ENCODE measurements at regions not wholly inside any gene's neighbourhood (a gene's known extent, or its start where the extent isn't known, plus 50 kb on each side); places are given as distances from the start of the nearest gene placed in this dataset.

GRCh38 chr12:67442896-67443295, 173.7 kb downstream of the CAND1 start:
- TF ChIP-seq CTCF (IDR thresholded peaks at IDR 0.05), result no peak
- Histone ChIP-seq H3K27ac (no peak overlapping the region), H3K4me1 (peaks cover 4 to 7% (median 6%) of the 10 kb centered on the region in 3 donors), H3K9me3 (no peaks in the 10 kb centered on the region), H3K36me3 (no peaks in the 10 kb centered on the region), H3K27me3 (no peaks in the 10 kb centered on the region), H3K4me3 (no peak overlapping the region)
- DNase-seq (no peak), ATAC-seq (no peak), FAIRE-seq (no peak)
- 90 to 91% methylated on average over 8 of the region's 8 CpGs for WGBS, 2 donors
- intact Hi-C loops (cut with DNase I), result loop anchor here in 1 of 3 donors (10.0 kb wide), 1 partner anchor 88 kb away; no protein-coding TSS in a partner anchor

- DNase-seq, result no peak
- no peaks in the 10 kb centered on the region for H3K9me3 ChIP-seq
Measured at GRCh38 chr12:67444542-67444941, 175.4 kb downstream of the CAND1 start.

DNA sequence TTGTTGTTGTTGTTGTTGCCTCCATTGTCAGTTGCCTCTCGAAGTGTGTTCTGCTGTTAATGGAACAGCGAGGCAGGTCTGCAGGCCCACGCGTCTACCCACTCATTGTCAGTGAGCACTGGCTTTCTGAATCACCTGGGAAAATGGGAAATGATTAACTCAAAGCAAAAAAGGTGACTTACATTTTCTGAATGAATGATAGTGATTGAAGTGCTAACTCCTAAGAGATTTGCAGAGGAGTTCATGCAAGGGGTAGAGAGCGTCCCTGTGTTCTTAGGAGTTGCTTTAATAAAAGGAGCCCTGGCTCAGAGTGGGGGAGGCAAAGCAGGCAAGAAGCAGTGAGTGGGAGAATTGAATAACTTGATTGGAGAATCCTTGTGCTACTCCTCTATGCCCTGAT, 177.6 kb downstream of the CAND1 start:
- Histone ChIP-seq H3K9me3 (no peaks in the 10 kb centered on the region), H3K27me3 (no peaks in the 10 kb centered on the region), H3K4me3 (no peak overlapping the region), H3K27ac (no peak overlapping the region), H3K36me3 (no peaks in the 10 kb centered on the region), H3K4me1 (peaks cover 4 to 7% (median 6%) of the 10 kb centered on the region in 3 donors)
- intact Hi-C loops (cut with DNase I), result loop anchor here in 1 of 3 donors (10.0 kb wide), 1 partner anchor 92 kb away; no protein-coding TSS in a partner anchor
- no peak for TF ChIP-seq CTCF (IDR thresholded peaks at IDR 0.05)
- ATAC-seq (no peak), DNase-seq (no peak), FAIRE-seq (no peak)
- 81 to 91% methylated on average over 5 of the region's 5 CpGs for WGBS, 2 donors

More at GRCh38 chr12:67444542-67444941, 175.4 kb downstream of the CAND1 start:
- 68 to 77% methylated on average over 5 of the region's 5 CpGs for WGBS, 2 donors
- no peak overlapping the region for H3K4me3 ChIP-seq
- H3K4me1 ChIP-seq, result peaks cover 4 to 7% (median 6%) of the 10 kb centered on the region in 3 donors
- no peaks in the 10 kb centered on the region for H3K36me3 ChIP-seq
- FAIRE-seq (no peak), ATAC-seq (no peak)
- no peaks in the 10 kb centered on the region for H3K27me3 ChIP-seq
- intact Hi-C loops (cut with DNase I), result loop anchor here in 1 of 3 donors (10.0 kb wide), 1 partner anchor 90 kb away; no protein-coding TSS in a partner anchor
- H3K27ac ChIP-seq, result no peak overlapping the region
- no peak for TF ChIP-seq CTCF (IDR thresholded peaks at IDR 0.05)

GRCh38 chr12:67447180-67447579, 178.0 kb downstream of the CAND1 start:
- DNase-seq (no peak), ATAC-seq (no peak), FAIRE-seq (no peak)
- Histone ChIP-seq H3K4me3 (no peak overlapping the region), H3K27ac (no peak overlapping the region), H3K36me3 (no peaks in the 10 kb centered on the region), H3K27me3 (no peaks in the 10 kb centered on the region), H3K4me1 (peaks cover 2 to 4% (median 2%) of the 10 kb centered on the region in 3 donors), H3K9me3 (no peaks in the 10 kb centered on the region)
- TF ChIP-seq CTCF (IDR thresholded peaks at IDR 0.05), result no peak
- intact Hi-C loops (cut with DNase I), result loop anchor here in 1 of 3 donors (10.0 kb wide), 1 partner anchor 92 kb away; no protein-coding TSS in a partner anchor

DNA sequence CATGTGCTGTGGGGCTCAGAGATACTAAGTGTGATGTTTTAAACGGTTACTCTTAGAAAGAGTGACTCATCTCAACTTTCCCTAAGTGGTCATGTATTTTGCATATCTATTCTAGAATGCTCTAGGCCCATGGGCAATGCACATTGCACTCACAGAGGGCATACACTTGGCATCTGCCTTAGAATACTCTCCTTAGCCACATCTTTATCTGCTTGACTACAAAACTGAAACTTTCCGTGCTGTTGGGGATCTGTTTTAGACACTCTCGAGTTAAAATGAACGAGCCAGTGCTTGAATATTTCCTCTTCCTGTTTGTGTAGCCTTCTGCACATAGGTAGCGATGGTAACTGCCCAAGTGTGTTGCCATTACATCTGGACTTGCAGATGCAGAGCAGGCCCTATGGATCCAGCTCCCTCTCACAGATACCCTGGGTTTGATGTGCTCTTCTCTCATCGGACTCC, 180.5 kb downstream of the CAND1 start:
- H3K4me1 ChIP-seq, result no peaks in the 10 kb centered on the region
- H3K27ac ChIP-seq, result no peak overlapping the region
- WGBS, 2 donors, result 77% methylated on average over 6 of the region's 6 CpGs
- H3K4me3 ChIP-seq, result no peak overlapping the region
- H3K9me3 ChIP-seq, result no peaks in the 10 kb centered on the region
- DNase-seq (no peak), FAIRE-seq (no peak), ATAC-seq (no peak)
- no peaks in the 10 kb centered on the region for H3K27me3 ChIP-seq
- no peaks in the 10 kb centered on the region for H3K36me3 ChIP-seq
- intact Hi-C loops (cut with DNase I), result loop anchor here in 1 of 3 donors (10.0 kb wide), 1 partner anchor 95 kb away; no protein-coding TSS in a partner anchor
- no peak for TF ChIP-seq CTCF (IDR thresholded peaks at IDR 0.05)
